T-helper 1 cell (primary cell): ENCODE measurements at regions not wholly inside any gene's neighbourhood (a gene's known extent, or its start where the extent isn't known, plus 50 kb on each side); places are given as distances from the start of the nearest gene placed in this dataset.

Experiments used
- DNase-seq, 5 donors: peaks; one replicate each; pipeline ENCODE4 v3.0.0-alpha.2; 2012 to 2020

DNA sequence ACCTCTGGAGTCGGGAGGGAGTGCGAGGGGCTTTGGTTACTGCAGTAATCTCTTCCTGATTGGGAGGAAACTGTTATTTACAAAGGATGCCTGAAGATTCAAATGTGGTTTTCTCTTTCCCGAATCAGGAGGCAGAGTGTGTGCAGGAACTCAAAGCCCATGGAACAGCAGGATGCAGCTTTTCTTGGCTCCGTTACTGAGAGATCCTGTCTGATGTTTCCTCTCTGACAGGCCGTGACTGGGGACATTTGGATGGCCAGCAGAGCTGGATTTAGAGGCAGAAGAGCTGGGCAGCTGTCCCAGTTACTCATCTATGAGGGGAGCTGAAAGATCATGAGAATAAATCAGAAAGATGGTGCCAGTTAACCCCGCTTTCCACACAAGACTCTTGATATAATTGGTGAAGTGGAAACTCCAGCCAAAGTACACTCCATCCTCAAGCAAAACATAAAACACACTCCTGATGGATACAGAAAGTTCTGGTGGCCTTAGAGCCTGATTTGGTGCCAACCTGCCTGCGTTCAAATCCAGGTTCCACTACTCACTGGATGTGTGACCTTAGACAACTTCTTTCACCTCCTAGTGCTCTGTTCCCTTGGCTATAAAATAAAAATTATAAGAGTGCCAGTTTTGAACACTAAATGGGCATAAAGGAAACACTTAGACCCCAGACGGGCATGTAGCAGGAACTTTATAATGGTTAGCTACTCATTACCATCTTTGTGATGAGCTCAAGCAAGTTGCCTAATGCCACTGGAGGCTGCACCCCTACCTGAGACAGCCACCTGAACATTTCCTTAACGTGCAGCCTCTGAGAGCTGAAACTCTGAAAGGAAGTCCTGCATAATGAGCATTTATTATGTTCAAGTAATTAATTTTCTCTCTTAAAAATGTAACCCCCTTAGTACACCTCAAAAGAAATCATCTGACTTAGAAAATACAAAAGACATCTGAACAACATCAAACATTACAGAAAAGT lies 349.0 kb upstream of the GATB start:
- DNase-seq: no peak

DNA sequence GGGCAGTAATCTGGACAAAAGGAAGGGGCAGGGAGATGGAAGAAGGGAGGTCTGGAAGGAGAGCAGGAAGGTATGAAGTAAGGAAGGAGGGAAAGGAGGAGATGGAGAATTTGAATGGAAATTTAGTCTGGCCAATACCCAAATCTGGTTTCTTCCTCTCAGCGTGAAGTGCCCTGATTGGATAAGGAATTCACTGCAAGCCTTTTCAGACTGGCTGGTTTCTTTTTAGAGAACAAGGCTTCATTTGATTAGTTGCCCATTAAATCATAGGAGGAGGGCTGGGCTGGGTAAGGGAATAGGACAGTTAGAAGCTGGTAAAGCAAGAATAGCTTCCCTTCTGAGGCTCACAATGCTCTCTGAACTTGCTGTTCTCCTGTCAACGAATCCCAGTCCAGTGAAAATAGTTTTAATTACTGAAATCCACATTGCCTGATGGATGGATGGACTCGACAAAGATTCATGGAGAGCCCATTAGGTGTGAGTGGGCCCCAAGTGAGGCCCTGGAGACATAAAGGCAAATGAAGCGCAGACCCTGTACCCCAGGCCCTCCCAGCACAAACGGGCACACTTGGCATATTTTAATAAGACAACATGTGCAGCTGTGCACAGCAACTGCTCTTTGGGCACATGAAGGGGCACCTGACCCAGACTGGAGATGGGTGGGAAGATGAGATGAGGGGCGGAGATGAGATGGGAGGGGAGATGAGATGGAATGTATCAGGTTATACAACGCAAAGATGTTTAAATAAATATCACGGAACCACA lies 347.1 kb upstream of the GATB start:
- DNase-seq: no peak

DNA sequence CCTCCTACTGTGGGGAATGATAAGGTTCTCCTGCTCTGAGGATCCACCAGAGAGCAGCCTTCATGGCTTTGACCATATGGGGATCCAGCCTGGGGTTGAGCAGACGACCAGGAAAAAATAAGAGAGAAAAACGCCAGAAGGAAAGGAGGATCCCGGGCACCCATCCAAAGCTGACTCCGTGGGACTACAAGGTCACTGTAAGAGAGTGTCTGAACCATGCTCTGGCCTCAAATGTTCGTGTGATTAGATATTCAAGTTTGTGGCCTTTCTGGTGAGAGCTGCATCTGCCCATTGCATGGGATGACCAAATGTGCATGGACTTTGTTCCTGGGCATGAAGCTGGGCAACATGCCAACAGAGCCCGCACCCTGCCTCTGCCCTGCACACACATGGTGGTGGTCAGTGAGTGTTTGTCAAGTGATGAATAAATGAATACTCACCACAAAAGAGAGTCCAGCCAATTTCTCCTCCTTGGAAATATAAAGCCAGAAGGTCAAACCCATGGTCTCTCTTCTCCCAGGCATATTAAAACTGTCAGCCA lies 346.0 kb upstream of the GATB start:
- no peak for DNase-seq

DNA sequence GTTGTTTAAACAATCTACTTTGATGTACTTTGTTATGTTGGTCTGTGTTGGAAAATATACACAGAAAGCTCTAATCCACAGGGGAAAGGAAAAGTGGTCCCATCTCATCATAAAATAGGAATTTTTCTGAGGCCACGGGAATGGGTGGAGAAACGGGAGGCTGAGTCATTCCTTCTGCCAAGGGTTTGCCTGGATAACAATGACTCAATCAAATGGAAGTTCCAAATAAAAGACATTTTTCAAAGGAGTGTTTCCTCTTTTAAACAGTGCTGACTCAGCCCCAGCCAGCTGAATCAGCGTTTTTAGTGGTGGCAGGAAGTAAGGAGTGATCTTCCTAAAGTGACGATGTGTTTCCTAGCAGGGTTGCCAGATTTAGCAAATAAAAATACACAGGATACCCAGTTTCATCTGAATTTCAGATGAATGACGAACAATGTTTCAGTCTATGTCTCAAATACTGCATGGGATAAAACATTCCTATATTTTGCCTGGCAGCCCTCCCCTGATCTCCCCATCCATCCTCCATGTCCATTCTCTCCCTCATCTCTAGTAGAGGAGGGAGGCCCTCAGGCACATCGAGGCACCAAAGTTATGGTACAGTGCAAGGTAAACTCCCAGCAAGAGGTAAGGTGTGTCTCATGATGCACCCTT lies 345.4 kb upstream of the GATB start:
- peak in 1 of 5 donors; percentile 29 for DNase-seq

DNA sequence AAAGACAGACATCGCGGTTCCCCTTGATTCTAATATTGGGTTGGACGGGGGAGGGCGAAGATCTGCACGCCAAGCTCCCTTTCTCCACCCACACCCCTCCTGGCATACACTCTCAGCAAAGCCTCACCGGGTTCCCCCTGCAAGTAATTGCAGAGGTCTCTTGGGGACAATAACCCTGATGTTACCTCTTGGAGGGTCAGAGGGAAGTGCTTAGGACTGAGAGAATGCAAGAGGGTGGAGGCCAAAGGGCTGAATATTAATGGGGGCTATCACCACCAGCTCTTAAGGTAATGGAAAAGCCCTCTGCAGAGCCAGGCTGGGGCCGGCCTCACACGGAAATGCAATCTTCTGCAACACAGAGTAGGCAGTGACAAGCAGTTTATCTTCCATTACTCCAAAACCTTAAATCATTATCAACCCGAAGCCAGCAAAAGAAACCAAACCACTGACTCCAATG lies 344.1 kb upstream of the GATB start:
- DNase-seq: no peak

DNA sequence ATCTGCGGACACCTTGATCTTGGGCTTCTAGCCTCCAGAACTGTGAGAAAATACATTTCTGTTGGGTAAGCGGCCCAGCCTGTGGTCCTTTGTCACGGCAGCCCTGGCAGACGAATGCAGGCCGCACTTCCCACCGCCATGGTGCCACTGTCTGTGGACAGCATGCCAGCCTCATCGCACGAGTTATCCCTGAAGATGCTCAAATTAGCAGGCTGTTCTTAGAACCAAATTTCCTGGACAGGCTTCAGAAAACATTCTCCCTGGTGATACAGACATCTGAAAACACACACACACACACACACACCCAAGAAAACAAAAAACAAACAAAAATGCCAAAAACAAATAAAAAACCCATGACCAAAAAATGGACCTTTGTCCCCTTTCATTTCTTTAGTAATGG lies 343.5 kb upstream of the GATB start:
- no peak for DNase-seq

DNA sequence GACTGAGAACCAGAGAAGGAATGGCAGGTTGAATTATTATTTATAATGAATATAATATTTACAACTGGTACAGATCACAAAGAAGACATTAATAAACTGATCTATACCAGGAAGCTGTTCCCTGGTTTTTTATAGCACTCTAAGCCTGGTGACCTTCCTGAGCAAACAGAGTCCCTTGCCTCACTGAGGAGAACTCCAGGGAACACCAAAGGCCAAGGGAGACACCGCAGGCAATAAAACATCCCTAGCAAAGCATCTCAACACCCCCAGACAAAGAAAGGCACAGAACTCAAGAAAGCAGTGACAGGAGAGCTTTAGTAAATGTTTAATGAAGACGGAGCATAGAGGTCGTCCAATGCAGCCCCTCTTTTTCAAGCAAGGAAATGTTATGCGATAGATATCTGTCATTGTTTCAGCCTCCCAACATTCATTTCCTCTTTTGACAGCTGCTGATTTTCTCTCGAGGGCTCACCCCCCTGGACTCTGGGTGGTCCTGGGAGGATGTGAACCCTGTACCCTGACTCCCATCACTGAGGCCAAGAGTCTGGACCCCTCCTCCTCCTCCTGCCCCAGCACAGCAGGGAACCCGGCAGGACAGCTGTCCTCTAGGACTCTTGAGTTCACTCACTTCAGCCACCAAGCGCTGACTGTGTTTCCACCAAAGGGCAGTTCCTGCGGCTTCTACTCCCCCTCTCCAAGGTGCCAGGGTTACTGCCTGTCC lies 342.5 kb upstream of the GATB start:
- DNase-seq: no peak

DNA sequence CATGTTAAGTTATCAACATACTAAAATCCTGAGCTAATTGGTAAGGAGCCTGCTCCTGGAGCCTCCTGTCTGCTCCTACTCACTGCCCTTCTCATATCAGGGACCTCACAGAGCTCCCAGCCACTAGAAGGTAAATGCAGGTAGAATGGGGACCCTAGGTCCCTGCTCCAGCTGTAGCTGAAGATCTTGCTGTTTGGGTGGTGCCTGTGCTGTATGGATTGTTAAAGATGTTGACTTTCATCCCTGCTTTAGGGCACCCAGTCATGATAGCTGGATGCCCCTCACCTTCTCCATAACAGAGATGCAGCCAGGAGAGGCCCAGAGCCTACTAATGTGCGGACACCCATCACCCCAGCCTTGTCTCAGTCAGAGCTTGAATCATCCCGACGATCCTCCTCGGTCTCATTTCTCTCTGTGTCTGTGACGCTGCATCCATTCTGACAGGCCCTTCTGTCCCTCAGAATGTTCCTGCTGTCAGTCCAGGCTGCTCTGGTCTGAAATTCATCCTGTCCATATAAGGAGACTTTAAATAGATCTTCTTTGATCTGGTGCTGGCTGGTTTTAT lies 341.7 kb upstream of the GATB start:
- peak in 1 of 5 donors; percentile 38 for DNase-seq

DNA sequence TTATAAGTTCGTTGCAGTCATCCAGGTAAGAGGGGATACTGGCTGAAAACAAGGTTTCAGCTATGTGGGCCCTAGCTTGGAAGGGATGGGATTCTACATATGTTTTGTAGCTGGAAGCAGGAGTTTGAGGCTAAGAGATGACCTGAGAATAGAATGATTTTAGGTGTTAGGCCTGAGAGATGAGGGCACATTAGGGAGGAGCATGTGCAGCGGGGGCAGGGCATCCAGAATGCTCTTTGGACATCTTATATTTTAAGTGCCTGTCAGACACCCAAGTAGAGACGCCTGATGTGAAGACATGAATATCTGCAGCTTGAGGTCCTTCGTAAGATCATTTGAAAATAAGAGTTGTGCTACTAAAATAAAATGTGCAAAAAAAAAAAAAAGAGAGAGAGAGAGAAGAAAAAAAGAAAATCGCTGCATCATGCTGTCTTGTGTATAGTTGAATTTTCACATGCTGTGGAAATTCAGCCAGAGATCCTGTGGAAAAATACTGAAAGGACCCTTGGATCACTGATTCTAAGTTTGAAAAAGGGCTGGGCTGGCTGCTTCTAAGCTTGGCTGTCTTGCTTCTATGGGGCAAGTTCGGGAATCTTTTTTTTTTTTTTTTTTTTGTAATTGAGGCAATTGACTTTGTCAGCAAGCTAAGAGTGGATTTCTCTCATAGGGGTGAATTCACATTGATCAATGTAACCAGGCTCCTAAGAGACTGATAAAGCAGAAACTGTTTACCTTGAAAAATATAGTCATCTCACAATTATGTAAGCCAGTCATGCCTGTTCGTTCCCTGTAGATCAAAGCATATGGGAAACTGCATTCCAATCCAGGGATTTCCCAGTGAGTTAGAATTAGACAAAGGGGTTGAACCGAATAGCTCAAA lies 341.0 kb upstream of the GATB start:
- peak in 1 of 5 donors; percentile 69 for DNase-seq

DNA sequence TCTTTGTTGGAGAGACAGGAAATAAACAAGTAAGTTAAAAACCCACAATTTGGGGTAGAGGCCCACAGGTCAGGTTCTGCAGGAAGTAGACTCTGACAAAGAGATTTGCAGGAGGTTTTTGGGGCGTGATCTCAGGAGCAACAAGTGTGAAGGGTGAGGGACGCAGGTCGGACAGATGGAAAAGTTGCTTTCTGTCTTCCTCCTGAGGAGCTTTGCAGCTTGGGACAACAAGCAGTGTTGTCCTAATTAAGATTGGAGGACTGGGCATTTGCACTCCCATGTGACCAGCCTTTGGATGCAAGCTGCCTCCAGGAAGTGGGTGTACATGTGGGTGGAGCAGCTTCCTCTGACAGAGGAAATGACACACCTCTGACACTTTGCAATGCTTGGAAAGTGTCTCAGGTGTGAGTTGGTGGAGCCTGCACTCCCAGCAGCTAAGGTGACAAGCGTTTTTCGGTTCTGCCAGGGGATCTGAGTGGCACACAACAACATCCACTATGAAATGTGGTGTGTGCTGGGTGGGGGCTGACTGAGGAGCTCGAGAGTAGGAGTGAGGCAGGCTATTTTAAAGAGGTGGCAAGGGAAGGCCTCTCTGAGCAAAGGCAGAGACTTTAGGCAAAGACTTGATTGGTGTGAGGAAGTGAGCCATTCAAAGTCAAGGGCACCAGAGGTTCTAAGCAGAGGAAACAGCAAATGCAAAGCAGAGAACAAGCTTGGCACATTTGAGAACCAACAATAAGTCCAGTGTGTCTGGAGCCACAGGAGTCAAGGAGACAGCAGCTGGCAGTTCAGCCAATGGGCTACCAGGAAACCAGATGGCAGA lies 339.8 kb upstream of the GATB start:
- peak; percentile 48 to 98 (median 64) for DNase-seq

DNA sequence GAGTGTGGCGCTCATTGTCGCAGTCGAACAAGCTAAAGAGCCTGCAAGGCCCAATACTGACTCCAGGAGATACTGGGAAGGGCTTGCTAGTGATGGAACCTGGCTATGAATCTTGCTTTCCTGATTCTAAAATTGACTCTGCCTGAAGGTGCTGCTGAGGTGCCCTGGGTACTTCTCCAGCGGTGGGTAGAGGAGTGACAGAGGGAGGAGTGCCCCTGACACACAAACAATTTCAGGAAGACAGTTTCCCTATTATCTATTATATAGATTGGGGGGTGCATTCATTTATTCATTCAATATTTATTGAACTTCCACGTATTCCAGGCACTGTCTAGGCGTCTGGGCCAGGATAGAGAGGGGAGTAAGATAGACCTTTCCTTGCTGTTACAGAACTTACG lies 339.2 kb upstream of the GATB start:
- no peak for DNase-seq

DNA sequence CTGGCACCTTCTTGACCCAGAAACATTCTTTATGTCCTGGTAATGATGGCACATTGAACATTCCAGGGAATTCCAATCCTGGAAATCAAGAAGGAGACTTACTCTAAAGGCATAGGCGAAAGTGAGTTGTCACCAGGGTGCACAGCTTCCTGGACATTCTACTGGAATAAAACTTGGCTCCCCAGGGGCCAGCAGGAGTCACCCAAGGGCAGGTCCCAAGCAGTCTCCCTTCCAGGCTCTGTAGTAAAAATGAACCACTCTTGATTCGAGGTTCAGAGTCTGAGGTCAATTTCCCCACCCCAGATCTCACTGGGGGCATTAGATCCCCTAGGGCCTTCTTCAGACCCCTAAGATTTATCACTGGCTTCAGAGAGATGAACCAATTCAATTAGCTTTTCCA lies 338.7 kb upstream of the GATB start:
- DNase-seq: peak in 1 of 5 donors; percentile 51

DNA sequence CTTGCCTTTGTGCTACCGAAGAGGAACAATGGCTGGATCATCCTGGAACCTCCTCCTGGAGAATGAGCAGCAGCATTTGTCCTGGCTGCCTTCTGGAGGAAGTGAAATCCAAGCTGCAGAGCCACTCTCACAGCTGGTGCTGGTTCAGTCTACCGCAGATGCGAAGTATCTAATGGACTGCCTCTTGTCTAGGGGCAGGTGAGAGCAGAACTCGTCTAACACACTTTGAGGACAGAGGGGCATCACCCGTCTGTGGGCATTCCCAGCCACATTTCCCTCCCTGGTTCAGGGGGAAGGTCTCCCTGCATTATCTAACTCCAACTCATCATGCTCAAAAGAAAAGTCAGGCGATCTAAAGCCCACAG lies 338.2 kb upstream of the GATB start:
- no peak for DNase-seq

DNA sequence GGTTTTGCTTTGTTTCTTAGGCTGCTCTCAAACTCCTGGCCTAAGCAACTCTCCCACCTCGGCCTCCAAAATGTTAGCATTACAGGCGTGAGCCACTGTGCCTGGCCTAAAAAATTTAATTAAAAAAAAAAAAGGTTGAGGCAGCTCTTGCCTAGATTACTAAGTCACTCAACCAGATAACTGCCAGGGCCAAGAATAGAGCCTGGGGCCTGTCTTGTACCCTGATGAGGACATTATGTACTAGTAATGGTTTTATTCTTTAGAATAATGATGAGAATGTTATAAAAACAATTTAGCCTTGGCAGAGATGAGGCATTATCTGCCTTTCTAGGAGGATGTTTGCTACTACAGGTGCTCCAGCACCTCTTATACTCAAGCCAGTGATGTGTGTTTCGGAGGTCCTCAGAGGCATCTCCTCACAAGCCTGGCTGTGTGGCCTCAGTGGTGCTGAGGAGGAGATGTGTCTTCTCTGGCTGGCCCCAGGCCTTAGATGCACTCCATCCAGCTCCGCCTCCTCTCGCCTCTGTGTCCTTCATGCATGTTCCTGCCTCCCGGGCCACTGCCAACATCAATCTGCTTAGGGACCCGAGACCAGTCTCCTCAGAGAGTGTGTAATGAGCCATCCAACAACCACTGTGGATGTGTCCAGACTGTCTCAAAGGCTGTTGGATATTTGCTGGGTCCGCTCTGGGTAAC lies 337.7 kb upstream of the GATB start:
- DNase-seq: no peak

DNA sequence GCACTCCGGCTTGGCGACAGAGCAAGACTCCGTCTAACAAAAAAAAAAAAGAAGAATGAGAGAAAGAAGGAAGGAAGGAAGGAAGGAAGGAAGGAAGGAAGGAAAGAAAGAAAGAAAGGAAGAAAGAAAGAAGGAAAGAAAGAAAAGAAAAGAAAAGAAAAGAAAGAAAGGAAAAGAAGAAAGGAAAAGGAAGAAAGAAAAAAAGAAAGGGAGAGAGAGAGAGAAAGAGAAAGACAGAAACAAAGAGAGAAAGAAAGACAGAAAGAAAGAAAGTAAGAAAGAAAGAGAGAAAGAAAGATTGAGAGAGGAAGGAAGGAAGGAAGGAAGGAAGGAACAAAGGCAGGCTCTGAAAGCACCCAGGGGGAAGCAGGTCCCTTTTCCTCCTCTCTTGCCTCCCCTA lies 336.6 kb upstream of the GATB start:
- no peak for DNase-seq

DNA sequence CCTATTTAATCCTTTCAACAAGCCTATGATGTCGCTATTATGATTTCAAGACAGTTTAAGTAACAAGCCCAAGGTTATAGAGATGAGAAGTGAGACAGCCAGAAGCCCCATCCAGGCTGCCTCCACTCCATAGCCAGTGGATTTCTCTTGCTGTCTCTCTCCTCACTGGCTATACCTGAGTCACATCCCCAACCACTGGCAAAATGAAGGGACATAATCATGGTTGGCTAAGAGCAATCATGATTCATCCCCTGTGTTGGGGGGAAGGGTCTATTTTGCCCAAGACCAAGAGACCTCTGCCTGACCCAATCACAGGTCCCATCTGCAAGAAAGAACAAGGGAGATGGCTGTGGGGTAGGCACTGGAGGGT lies 334.9 kb upstream of the GATB start:
- no peak for DNase-seq

DNA sequence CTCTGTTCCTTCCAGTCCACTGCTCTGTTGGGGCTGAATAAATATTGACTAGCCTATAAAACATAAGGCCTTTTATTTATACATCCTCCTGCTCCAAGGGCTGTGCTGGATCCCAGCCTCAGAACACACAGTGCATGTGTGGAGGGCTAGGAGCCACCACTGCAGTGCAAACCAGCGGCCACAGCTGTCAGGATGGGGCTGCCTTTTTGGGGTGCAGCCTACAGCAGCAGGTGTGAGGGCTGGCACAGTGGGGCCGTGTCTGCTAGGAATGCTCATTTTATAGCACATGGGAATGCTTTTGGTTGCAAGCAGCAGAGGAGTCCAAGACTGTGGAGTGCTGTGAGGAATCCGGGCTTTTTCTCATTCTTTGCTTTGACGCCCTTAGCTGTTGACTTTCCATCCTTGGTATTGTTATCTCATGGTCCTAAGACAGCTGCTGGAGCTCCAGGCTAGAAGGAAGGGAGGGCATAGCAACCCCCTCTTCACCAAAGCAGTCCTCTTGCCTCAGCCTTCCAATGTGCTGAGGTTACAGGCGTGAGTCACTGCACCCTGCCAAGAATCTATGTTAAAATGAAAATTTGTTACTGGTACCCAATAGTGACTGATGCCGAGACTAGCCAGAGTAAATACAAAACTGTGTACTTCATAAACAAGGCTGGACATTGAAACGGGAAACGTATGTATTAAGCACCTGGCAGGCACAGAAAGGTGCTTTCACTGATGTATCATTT lies 334.3 kb upstream of the GATB start:
- DNase-seq: peak in 1 of 5 donors; percentile 19

DNA sequence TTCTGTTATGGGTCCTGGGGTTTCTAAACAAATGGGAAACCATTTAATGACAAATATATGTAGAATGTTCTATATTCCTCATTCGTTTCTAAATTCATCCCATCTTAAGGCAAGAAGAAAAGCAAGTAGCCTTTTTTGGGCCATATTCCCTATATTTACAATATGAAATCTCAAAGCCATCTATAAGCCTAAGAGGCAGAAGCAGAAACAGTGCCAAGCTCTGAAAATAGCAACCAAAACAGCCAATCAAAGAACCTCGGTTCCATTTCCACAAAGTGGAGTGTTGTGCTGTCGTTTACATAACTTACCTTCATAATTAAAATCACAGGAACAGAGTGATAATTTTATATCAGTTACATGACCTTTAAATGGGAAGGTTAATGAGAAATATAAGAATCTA lies 330.6 kb upstream of the GATB start:
- no peak for DNase-seq

DNA sequence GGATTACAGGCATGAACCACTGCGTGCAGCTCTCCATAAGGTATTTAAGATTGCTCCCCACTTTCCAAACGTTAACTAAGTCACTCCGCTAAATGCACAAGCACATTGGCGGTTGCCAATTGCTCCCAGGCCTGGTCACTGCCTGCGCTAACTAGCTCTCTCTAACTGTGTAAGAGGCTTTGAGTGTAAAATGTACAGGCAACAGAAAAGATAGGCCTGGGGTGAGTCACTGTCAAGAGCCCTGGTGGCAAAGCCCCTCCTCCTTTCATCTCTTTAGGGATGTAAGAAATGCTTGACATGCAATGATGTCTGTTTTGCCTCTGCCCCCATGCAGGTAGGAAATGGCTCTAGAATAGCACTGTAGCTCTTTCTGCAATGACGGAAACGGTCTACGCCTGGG lies 329.7 kb upstream of the GATB start:
- DNase-seq: peak in 1 of 5 donors; percentile 60
